BLaER1 (cell line): ENCODE measurements at regions not wholly inside any gene's neighbourhood (a gene's known extent, or its start where the extent isn't known, plus 50 kb on each side); places are given as distances from the start of the nearest gene placed in this dataset.

Experiments
- H3K27ac ChIP-seq: shearing (Covaris generic); formaldehyde crosslinking; 2 replicates; pipeline ENCODE4 v1.8.1; 2022
- H3K27me3 ChIP-seq: shearing (Covaris generic); formaldehyde crosslinking; 2 replicates; pipeline ENCODE4 v1.8.1; 2022
- H3K36me3 ChIP-seq: shearing (Covaris generic); formaldehyde crosslinking; 2 replicates; pipeline ENCODE4 v1.8.1; 2022
- H3K4me1 ChIP-seq: shearing (Covaris generic); formaldehyde crosslinking; 2 replicates; pipeline ENCODE4 v1.8.1; 2022
- H3K4me2 ChIP-seq: shearing (Covaris generic); formaldehyde crosslinking; 2 replicates; pipeline ENCODE4 v1.8.1; 2022
- H3K4me3 ChIP-seq: shearing (Covaris generic); formaldehyde crosslinking; 2 replicates; pipeline ENCODE4 v1.8.1; 2022
- H3K9ac ChIP-seq: shearing (Covaris generic); formaldehyde crosslinking; 2 replicates; pipeline ENCODE4 v1.8.1; 2022
- H3K9me3 ChIP-seq: shearing (Covaris generic); formaldehyde crosslinking; 2 replicates; pipeline ENCODE4 v1.8.1; 2022
- H4K20me1 ChIP-seq: shearing (Covaris generic); formaldehyde crosslinking; 2 replicates; pipeline ENCODE4 v1.8.1; 2022
- Cebpa-rat ChIP-seq: shearing (Covaris generic); IDR thresholded peaks from 2 replicates; pipeline ENCODE4 v1.8.1; 2022

GRCh38 chr10:30187010-30187409, 127.6 kb upstream of the JCAD start:
- peaks cover 34% of the 10 kb centered on the region for H3K4me1 ChIP-seq
- peak overlapping the region; percentile 65 for H3K27ac ChIP-seq
- peak overlapping the region; percentile 78 for H3K4me2 ChIP-seq
- H3K27me3 ChIP-seq, result no peaks in the 10 kb centered on the region
- H4K20me1 ChIP-seq, result no peaks in the 10 kb centered on the region
- H3K9me3 ChIP-seq, result no peaks in the 10 kb centered on the region
- TF ChIP-seq Cebpa-rat, result no peak
- H3K9ac ChIP-seq, result peak overlapping the region; percentile 56; the same call in 1 of the 2 replicates
- no peaks in the 10 kb centered on the region for H3K36me3 ChIP-seq
- H3K4me3 ChIP-seq, result no peak overlapping the region

GRCh38 chr10:30186371-30186875, 127.0 kb upstream of the JCAD start:
- peaks cover 34% of the 10 kb centered on the region for H3K4me1 ChIP-seq
- no peaks in the 10 kb centered on the region for H4K20me1 ChIP-seq
- no peaks in the 10 kb centered on the region for H3K9me3 ChIP-seq
- H3K36me3 ChIP-seq, result no peaks in the 10 kb centered on the region
- no peak for TF ChIP-seq Cebpa-rat
- H3K4me2 ChIP-seq, result peak overlapping the region; percentile 78
- H3K9ac ChIP-seq, result peak overlapping the region; percentile 56
- no peaks in the 10 kb centered on the region for H3K27me3 ChIP-seq
- H3K4me3 ChIP-seq, result no peak overlapping the region
- H3K27ac ChIP-seq, result peak overlapping the region; percentile 65

- Histone ChIP-seq H3K27me3 (no peaks in the 10 kb centered on the region), H4K20me1 (no peaks in the 10 kb centered on the region), H3K9ac (no peak overlapping the region), H3K4me1 (peaks cover 34% of the 10 kb centered on the region), H3K9me3 (no peaks in the 10 kb centered on the region), H3K27ac (no peak overlapping the region), H3K36me3 (no peaks in the 10 kb centered on the region), H3K4me3 (no peak overlapping the region), H3K4me2 (no peak overlapping the region)
- no peak for TF ChIP-seq Cebpa-rat
Observed at GRCh38 chr10:30185916-30186315, 126.5 kb upstream of the JCAD start.

GRCh38 chr10:30185341-30185740, 126.0 kb upstream of the JCAD start:
- H3K27ac ChIP-seq, result no peak overlapping the region
- no peak overlapping the region for H3K9ac ChIP-seq
- peaks cover 34% of the 10 kb centered on the region for H3K4me1 ChIP-seq
- H4K20me1 ChIP-seq, result no peaks in the 10 kb centered on the region
- H3K36me3 ChIP-seq, result no peaks in the 10 kb centered on the region
- no peaks in the 10 kb centered on the region for H3K27me3 ChIP-seq
- no peak overlapping the region for H3K4me3 ChIP-seq
- H3K4me2 ChIP-seq, result no peak overlapping the region
- TF ChIP-seq Cebpa-rat, result no peak
- H3K9me3 ChIP-seq, result no peaks in the 10 kb centered on the region

- Histone ChIP-seq H3K4me1 (peaks cover 34% of the 10 kb centered on the region), H3K4me2 (no peak overlapping the region), H3K27me3 (no peaks in the 10 kb centered on the region), H3K4me3 (no peak overlapping the region), H3K9ac (no peak overlapping the region), H3K27ac (no peak overlapping the region), H4K20me1 (no peaks in the 10 kb centered on the region), H3K9me3 (no peaks in the 10 kb centered on the region), H3K36me3 (no peaks in the 10 kb centered on the region)
- no peak for TF ChIP-seq Cebpa-rat
Observed at GRCh38 chr10:30184397-30185033, 125.1 kb upstream of the JCAD start.

GRCh38 chr10:30183055-30183402, 123.6 kb upstream of the JCAD start:
- H3K4me3 ChIP-seq, result no peak overlapping the region
- no peak overlapping the region for H3K9ac ChIP-seq
- H3K9me3 ChIP-seq, result no peaks in the 10 kb centered on the region
- no peak overlapping the region for H3K27ac ChIP-seq
- H3K4me2 ChIP-seq, result no peak overlapping the region
- no peaks in the 10 kb centered on the region for H4K20me1 ChIP-seq
- H3K27me3 ChIP-seq, result no peaks in the 10 kb centered on the region
- TF ChIP-seq Cebpa-rat, result no peak
- H3K4me1 ChIP-seq, result peaks cover 20% of the 10 kb centered on the region
- no peaks in the 10 kb centered on the region for H3K36me3 ChIP-seq

- Histone ChIP-seq H3K9me3 (no peaks in the 10 kb centered on the region), H3K27me3 (no peaks in the 10 kb centered on the region), H3K4me2 (no peak overlapping the region), H3K27ac (no peak overlapping the region), H3K36me3 (no peaks in the 10 kb centered on the region), H3K4me3 (no peak overlapping the region), H3K4me1 (peaks cover 14% of the 10 kb centered on the region), H3K9ac (no peak overlapping the region), H4K20me1 (no peaks in the 10 kb centered on the region)
- no peak for TF ChIP-seq Cebpa-rat
Observed at GRCh38 chr10:30182191-30183054, 123.0 kb upstream of the JCAD start.

- H3K9ac ChIP-seq, result no peak overlapping the region
- no peak overlapping the region for H3K4me2 ChIP-seq
- no peaks in the 10 kb centered on the region for H3K4me1 ChIP-seq
- H3K4me3 ChIP-seq, result no peak overlapping the region
- no peaks in the 10 kb centered on the region for H3K9me3 ChIP-seq
- H3K27ac ChIP-seq, result no peak overlapping the region
- H3K36me3 ChIP-seq, result no peaks in the 10 kb centered on the region
- H4K20me1 ChIP-seq, result no peaks in the 10 kb centered on the region
- no peaks in the 10 kb centered on the region for H3K27me3 ChIP-seq
- no peak for TF ChIP-seq Cebpa-rat
Observed at GRCh38 chr10:30178356-30178964, 119.1 kb upstream of the JCAD start.

GRCh38 chr10:30176776-30177533, 117.6 kb upstream of the JCAD start:
- Histone ChIP-seq H3K27me3 (no peaks in the 10 kb centered on the region), H3K36me3 (no peaks in the 10 kb centered on the region), H3K27ac (no peak overlapping the region), H3K4me1 (no peaks in the 10 kb centered on the region), H3K9me3 (no peaks in the 10 kb centered on the region), H4K20me1 (no peaks in the 10 kb centered on the region), H3K4me2 (no peak overlapping the region), H3K4me3 (no peak overlapping the region), H3K9ac (no peak overlapping the region)
- no peak for TF ChIP-seq Cebpa-rat
